Activated T-cell treated with anti-CD3 and anti-CD28 coated beads, Interleukin-2, amount 50 U/mL, for 48 hours (primary cell): ENCODE measurements at regions not wholly inside any gene's neighbourhood (a gene's known extent, or its start where the extent isn't known, plus 50 kb on each side); places are given as distances from the start of the nearest gene placed in this dataset.

Source experiments
- DNase-seq, 2 experiments: peaks; one replicate each; pipeline ENCODE4 v3.0.0-alpha.2; 2020

GRCh38 chr15:98565566-98565965 is 82.8 kb upstream of the IGF1R start:
- no peak for DNase-seq

- no peak for DNase-seq
Observed at GRCh38 chr15:98567951-98568350, 80.4 kb upstream of the IGF1R start.

GRCh38 chr15:98568382-98569017 is 79.8 kb upstream of the IGF1R start:
- DNase-seq, result no peak

GRCh38 chr15:98570119-98570518 is 78.2 kb upstream of the IGF1R start:
- no peak for DNase-seq

GRCh38 chr15:98580572-98580971 is 67.8 kb upstream of the IGF1R start:
- DNase-seq, result no peak

GRCh38 chr15:98581715-98582114 is 66.6 kb upstream of the IGF1R start:
- no peak for DNase-seq

- DNase-seq, result no peak
Observed at GRCh38 chr15:98582900-98583554, 65.3 kb upstream of the IGF1R start.

GRCh38 chr15:98583771-98584430 is 64.4 kb upstream of the IGF1R start:
- DNase-seq, result no peak

- no peak for DNase-seq
Observed at GRCh38 chr15:98586066-98586465, 62.3 kb upstream of the IGF1R start.

- DNase-seq, result no peak
Observed at GRCh38 chr15:98592136-98592535, 56.2 kb upstream of the IGF1R start.

GRCh38 chr15:98596131-98596530 is 52.2 kb upstream of the IGF1R start:
- no peak for DNase-seq

GRCh38 chr15:98596885-98597392 is 51.4 kb upstream of the IGF1R start:
- DNase-seq, result no peak

- no peak for DNase-seq
Observed at GRCh38 chr15:98597666-98598065, 50.7 kb upstream of the IGF1R start.
